ENCODE measurements at regions not wholly inside any gene's neighbourhood (a gene's known extent, or its start where the extent isn't known, plus 50 kb on each side); places are given as distances from the start of the nearest gene placed in this dataset.
A peak's percentile ranks its signal among the peaks of the same experiment; 100 is the strongest.

DNA sequence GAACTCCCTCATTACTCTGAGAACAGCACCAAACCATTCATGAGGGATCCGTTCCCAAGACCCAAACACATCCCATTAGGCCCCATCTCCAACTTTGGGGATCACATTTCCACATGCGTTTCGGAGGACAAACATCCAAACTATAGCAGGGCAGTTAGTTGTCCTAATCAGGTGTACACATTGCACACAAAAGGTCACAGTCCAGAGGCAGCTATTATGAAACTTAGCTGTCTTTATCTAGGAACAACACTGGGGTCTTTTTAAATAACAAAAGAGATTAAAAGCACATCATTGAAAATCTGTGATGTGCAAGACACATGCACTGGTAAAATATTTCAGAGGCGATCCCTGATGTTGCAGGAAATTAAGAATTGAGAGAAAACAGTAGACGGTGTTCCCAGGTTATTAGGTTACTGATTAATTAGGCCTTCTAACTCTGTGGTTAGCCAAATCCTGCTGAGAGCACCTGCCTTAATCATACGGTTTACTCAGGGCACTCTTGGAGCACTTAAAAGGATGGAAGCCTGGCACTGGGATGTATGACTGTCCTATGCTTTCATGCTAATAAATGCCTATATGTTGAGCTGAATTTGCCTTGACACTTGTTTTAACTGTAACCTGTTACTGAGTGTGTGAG lies 1574.5 kb upstream of the WWC1 start:
- H3K4me1 ChIP-seq (ENCODE audit: control insufficient read depth in 4 of 4, insufficient read depth in 4 of 4, low read length in 3 of 4) = peaks cover 3 to 15% (median 12%) of the 10 kb centered on the region in 4 donors
- H3K9me3 ChIP-seq (ENCODE audit: control insufficient read depth in 4 of 4, low read length in 3 of 4) = no peaks in the 10 kb centered on the region
- no peak overlapping the region for H3K4me3 ChIP-seq (ENCODE audit: low read depth in 1 of 3, low read length in 3 of 3)
- H3K27ac ChIP-seq (ENCODE audit: low read depth in 1 of 2, low read length in 2 of 2) = peak overlapping the region; percentile 42 to 53
- no peaks in the 10 kb centered on the region for H3K36me3 ChIP-seq (ENCODE audit: control insufficient read depth in 4 of 4, insufficient read depth in 3 of 4, low read depth in 1 of 4, low read length in 3 of 4)
- no peak for DNase-seq (ENCODE audit: low spot score)
- H3K9ac ChIP-seq (ENCODE audit: low read depth in 1 of 2, low read length in 2 of 2) = no peak overlapping the region
- 39% methylated on average over 6 of the region's 6 CpGs for WGBS
- peak; percentile 60 for TF ChIP-seq FOXA2 (IDR thresholded peaks at IDR 0.05)
- TF ChIP-seq, protein P1, sequence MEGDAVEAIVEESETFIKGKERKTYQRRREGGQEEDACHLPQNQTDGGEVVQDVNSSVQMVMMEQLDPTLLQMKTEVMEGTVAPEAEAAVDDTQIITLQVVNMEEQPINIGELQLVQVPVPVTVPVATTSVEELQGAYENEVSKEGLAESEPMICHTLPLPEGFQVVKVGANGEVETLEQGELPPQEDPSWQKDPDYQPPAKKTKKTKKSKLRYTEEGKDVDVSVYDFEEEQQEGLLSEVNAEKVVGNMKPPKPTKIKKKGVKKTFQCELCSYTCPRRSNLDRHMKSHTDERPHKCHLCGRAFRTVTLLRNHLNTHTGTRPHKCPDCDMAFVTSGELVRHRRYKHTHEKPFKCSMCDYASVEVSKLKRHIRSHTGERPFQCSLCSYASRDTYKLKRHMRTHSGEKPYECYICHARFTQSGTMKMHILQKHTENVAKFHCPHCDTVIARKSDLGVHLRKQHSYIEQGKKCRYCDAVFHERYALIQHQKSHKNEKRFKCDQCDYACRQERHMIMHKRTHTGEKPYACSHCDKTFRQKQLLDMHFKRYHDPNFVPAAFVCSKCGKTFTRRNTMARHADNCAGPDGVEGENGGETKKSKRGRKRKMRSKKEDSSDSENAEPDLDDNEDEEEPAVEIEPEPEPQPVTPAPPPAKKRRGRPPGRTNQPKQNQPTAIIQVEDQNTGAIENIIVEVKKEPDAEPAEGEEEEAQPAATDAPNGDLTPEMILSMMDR (IDR thresholded peaks at IDR 0.05; ENCODE audit: low read depth, low read length, missing input control) = no peak
- TF ChIP-seq, protein P2, sequence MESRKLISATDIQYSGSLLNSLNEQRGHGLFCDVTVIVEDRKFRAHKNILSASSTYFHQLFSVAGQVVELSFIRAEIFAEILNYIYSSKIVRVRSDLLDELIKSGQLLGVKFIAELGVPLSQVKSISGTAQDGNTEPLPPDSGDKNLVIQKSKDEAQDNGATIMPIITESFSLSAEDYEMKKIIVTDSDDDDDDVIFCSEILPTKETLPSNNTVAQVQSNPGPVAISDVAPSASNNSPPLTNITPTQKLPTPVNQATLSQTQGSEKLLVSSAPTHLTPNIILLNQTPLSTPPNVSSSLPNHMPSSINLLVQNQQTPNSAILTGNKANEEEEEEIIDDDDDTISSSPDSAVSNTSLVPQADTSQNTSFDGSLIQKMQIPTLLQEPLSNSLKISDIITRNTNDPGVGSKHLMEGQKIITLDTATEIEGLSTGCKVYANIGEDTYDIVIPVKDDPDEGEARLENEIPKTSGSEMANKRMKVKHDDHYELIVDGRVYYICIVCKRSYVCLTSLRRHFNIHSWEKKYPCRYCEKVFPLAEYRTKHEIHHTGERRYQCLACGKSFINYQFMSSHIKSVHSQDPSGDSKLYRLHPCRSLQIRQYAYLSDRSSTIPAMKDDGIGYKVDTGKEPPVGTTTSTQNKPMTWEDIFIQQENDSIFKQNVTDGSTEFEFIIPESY (IDR thresholded peaks at IDR 0.05) = peak; percentile 74
- TF ChIP-seq NR2F2 (IDR thresholded peaks at IDR 0.05) = peak; percentile 64
- TF ChIP-seq, protein P3, sequence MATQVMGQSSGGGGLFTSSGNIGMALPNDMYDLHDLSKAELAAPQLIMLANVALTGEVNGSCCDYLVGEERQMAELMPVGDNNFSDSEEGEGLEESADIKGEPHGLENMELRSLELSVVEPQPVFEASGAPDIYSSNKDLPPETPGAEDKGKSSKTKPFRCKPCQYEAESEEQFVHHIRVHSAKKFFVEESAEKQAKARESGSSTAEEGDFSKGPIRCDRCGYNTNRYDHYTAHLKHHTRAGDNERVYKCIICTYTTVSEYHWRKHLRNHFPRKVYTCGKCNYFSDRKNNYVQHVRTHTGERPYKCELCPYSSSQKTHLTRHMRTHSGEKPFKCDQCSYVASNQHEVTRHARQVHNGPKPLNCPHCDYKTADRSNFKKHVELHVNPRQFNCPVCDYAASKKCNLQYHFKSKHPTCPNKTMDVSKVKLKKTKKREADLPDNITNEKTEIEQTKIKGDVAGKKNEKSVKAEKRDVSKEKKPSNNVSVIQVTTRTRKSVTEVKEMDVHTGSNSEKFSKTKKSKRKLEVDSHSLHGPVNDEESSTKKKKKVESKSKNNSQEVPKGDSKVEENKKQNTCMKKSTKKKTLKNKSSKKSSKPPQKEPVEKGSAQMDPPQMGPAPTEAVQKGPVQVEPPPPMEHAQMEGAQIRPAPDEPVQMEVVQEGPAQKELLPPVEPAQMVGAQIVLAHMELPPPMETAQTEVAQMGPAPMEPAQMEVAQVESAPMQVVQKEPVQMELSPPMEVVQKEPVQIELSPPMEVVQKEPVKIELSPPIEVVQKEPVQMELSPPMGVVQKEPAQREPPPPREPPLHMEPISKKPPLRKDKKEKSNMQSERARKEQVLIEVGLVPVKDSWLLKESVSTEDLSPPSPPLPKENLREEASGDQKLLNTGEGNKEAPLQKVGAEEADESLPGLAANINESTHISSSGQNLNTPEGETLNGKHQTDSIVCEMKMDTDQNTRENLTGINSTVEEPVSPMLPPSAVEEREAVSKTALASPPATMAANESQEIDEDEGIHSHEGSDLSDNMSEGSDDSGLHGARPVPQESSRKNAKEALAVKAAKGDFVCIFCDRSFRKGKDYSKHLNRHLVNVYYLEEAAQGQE (IDR thresholded peaks at IDR 0.05) = peak; percentile 74
- TF ChIP-seq HNF4G (IDR thresholded peaks at IDR 0.05) = peak; percentile 79
- TF ChIP-seq HNF4A (conservative IDR thresholded peaks at IDR 0.05) = peak; percentile 97
- peak; percentile 93 for TF ChIP-seq SP1 (IDR thresholded peaks at IDR 0.05)
- peak; percentile 73 for TF ChIP-seq YY1 (IDR thresholded peaks at IDR 0.05)
- no peak for TF ChIP-seq GABPA (IDR thresholded peaks at IDR 0.05 in 1 of 2, conservative IDR thresholded peaks at IDR 0.05 in 1 of 2)
- TF ChIP-seq FOXA1 (IDR thresholded peaks at IDR 0.05) = peak; percentile 83
- peak; percentile 44 to 45 for TF ChIP-seq RAD21 (IDR thresholded peaks at IDR 0.05)
- TF ChIP-seq RXRA (IDR thresholded peaks at IDR 0.05) = peak; percentile 77 to 79
- TF ChIP-seq TAF1 (conservative IDR thresholded peaks at IDR 0.05) = no peak
- TF ChIP-seq EGR1 (IDR thresholded peaks at IDR 0.05; ENCODE audit: low read depth in 2 of 2) = no peak
- TF ChIP-seq, protein P4, sequence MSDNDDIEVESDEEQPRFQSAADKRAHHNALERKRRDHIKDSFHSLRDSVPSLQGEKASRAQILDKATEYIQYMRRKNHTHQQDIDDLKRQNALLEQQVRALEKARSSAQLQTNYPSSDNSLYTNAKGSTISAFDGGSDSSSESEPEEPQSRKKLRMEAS (IDR thresholded peaks at IDR 0.05) = peak; percentile 71
- TF ChIP-seq, protein P5, sequence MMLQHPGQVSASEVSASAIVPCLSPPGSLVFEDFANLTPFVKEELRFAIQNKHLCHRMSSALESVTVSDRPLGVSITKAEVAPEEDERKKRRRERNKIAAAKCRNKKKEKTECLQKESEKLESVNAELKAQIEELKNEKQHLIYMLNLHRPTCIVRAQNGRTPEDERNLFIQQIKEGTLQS (IDR thresholded peaks at IDR 0.05) = peak; percentile 42
- TF ChIP-seq JUND (IDR thresholded peaks at IDR 0.05) = peak in 1 of 2 donors; percentile 39
- no peaks in the 10 kb centered on the region for H3K27me3 ChIP-seq (ENCODE audit: control insufficient read depth in 4 of 4, insufficient read depth in 4 of 4, low read length in 3 of 4)

Data from liver (tissue), 8 donors.